ENCODE measurements at regions not wholly inside any gene's neighbourhood (a gene's known extent, or its start where the extent isn't known, plus 50 kb on each side); places are given as distances from the start of the nearest gene placed in this dataset.

DNA sequence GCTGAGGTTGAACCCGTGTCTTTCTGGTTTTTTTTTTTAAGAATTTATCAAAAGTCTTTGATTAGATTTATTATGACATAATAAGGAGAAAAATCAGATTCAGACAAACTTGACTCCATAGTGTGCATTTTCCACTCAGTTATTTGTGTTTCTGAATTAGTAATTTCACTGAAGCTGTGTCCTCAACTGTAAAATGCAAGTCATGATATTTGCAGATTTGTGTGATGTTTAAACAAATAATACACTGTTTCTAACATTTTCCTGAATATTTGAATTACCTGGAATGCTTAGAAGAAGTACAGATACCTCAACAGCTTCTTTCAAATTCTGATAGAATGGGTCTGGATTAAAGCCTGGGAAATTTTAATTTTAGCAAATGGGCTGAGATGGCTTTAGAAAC is 1050.3 kb upstream of the MAP3K7 start:
- in situ Hi-C loops (cut with MboI; ENCODE audit: low pct_unique_long_range_greater_than_20kb, low sequenced_read_pairs, unreplicated experiment), result no loop called here
- DNase-seq (ENCODE audit: low spot score), result no peak
- TF ChIP-seq, protein P1, sequence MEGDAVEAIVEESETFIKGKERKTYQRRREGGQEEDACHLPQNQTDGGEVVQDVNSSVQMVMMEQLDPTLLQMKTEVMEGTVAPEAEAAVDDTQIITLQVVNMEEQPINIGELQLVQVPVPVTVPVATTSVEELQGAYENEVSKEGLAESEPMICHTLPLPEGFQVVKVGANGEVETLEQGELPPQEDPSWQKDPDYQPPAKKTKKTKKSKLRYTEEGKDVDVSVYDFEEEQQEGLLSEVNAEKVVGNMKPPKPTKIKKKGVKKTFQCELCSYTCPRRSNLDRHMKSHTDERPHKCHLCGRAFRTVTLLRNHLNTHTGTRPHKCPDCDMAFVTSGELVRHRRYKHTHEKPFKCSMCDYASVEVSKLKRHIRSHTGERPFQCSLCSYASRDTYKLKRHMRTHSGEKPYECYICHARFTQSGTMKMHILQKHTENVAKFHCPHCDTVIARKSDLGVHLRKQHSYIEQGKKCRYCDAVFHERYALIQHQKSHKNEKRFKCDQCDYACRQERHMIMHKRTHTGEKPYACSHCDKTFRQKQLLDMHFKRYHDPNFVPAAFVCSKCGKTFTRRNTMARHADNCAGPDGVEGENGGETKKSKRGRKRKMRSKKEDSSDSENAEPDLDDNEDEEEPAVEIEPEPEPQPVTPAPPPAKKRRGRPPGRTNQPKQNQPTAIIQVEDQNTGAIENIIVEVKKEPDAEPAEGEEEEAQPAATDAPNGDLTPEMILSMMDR (IDR thresholded peaks at IDR 0.05; ENCODE audit: extremely low read depth, insufficient read depth, missing control alignments), result no peak

- in situ Hi-C loops (cut with MboI; ENCODE audit: low pct_unique_long_range_greater_than_20kb, low sequenced_read_pairs, unreplicated experiment), result no loop called here
- TF ChIP-seq, protein P1 (IDR thresholded peaks at IDR 0.05; ENCODE audit: extremely low read depth, insufficient read depth, missing control alignments), result no peak
- no peak for DNase-seq (ENCODE audit: low spot score)
These were observed 1047.9 kb upstream of the MAP3K7 start for GRCh38 chr6:91634791-91635190.

GRCh38 chr6:91633374-91634111 is 1046.7 kb upstream of the MAP3K7 start:
- in situ Hi-C loops (cut with MboI; ENCODE audit: low pct_unique_long_range_greater_than_20kb, low sequenced_read_pairs, unreplicated experiment), result no loop called here
- TF ChIP-seq, protein P1 (IDR thresholded peaks at IDR 0.05; ENCODE audit: extremely low read depth, insufficient read depth, missing control alignments), result no peak

GRCh38 chr6:91632308-91632707 is 1045.4 kb upstream of the MAP3K7 start:
- no peak for DNase-seq (ENCODE audit: low spot score)
- in situ Hi-C loops (cut with MboI; ENCODE audit: low pct_unique_long_range_greater_than_20kb, low sequenced_read_pairs, unreplicated experiment), result no loop called here
- TF ChIP-seq, protein P1 (IDR thresholded peaks at IDR 0.05; ENCODE audit: extremely low read depth, insufficient read depth, missing control alignments), result no peak

More at GRCh38 chr6:91633374-91634111, 1046.7 kb upstream of the MAP3K7 start:
- no peak for DNase-seq (ENCODE audit: low spot score)

DNA sequence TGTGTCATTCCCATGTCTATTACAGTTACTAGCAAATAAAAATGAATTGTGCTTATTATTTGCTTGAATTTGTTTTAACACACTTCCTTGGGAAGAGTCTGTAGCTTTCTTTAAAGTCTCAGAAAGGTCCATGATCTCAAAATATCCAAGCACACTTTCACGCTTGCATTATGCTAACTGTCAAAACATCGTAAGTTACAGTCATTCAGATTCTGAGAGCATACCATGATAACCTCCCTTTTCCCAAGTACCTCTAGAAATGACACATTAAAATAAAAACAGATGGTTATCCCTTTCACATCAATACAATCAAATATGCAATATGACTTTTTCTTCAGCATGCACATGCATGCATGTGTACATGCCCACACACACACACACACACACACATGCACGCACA is 1044.4 kb upstream of the MAP3K7 start:
- no peak for DNase-seq (ENCODE audit: low spot score)
- in situ Hi-C loops (cut with MboI; ENCODE audit: low pct_unique_long_range_greater_than_20kb, low sequenced_read_pairs, unreplicated experiment), result no loop called here
- TF ChIP-seq, protein P1 (IDR thresholded peaks at IDR 0.05; ENCODE audit: extremely low read depth, insufficient read depth, missing control alignments), result no peak

GRCh38 chr6:91626911-91627310 is 1040.0 kb upstream of the MAP3K7 start:
- TF ChIP-seq, protein P1 (IDR thresholded peaks at IDR 0.05; ENCODE audit: extremely low read depth, insufficient read depth, missing control alignments), result no peak
- in situ Hi-C loops (cut with MboI; ENCODE audit: low pct_unique_long_range_greater_than_20kb, low sequenced_read_pairs, unreplicated experiment), result no loop called here
- DNase-seq (ENCODE audit: low spot score), result no peak

All from GM13977 (cell line).